NCI-H2029 (cell line): ENCODE measurements at regions not wholly inside any gene's neighbourhood (a gene's known extent, or its start where the extent isn't known, plus 50 kb on each side); places are given as distances from the start of the nearest gene placed in this dataset.
"Not testable (repeated sequence)": the region's sequence is repeated elsewhere in the genome, so short reads cannot be mapped to it uniquely, and the experiment has no call there.

ENCODE experiments used
- DNase-seq: peaks from one replicate; lab custom pipeline; 2025; lab: John Stamatoyannopoulos, UW

DNA sequence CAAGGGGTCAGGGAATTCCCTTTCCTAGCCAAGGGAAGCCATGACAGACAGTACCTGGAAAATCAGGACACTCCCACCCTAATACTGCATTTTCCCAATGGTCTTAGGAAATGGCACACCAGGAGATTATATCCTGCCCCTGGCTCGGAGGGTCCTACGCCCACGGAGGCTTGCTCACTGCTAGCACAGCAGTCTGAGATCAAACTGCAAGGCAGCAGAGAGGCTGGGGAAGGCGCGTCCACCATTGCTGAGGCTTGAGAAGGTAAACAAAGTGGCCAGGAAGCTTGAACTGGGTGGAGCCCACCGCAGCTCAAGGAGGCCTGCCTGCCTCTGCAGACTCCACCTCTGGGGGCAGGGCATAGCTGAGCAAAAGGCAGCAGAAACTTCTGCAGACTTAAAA lies 207.1 kb upstream of the OBI1 start:
- not testable (repeated sequence) for DNase-seq

DNA sequence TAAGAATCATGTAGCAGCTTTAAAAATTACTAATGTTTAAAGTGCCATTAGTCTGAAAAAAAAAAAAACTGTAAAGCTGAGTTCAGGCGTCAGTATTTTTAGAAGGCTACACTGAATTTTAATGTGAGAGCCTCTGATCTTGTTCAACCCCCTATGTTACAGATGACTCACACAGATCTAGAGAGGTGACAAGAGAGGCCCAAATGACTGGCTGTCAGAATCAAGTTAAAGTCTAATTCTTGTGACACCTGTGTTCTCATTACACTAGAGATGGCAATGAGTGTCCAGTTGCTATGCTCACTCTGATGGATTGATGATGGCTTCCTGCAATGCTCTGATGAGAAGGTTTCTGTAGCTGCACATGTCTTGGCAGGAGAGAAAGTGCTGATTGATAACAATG lies 203.5 kb upstream of the OBI1 start:
- no peak for DNase-seq

DNA sequence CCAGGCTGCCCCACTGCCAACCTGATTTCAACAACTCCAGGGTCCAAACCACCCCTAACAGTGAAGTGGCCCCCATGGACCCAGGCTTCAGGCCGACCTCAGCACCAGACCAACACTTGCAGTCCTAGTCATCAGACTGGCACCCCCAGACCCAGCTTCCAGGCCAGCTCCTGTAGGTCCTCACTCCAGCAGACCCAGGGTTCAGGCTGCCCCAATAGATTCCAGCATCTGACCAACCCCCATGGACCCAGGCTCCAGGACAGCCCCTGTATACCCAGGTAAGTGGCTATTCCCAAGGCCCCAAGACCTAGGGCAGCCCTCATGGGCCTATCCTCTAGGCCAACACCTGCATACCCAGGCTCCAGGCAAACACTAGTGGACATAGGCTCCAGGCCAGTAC lies 193.8 kb upstream of the OBI1 start:
- no peak for DNase-seq

DNA sequence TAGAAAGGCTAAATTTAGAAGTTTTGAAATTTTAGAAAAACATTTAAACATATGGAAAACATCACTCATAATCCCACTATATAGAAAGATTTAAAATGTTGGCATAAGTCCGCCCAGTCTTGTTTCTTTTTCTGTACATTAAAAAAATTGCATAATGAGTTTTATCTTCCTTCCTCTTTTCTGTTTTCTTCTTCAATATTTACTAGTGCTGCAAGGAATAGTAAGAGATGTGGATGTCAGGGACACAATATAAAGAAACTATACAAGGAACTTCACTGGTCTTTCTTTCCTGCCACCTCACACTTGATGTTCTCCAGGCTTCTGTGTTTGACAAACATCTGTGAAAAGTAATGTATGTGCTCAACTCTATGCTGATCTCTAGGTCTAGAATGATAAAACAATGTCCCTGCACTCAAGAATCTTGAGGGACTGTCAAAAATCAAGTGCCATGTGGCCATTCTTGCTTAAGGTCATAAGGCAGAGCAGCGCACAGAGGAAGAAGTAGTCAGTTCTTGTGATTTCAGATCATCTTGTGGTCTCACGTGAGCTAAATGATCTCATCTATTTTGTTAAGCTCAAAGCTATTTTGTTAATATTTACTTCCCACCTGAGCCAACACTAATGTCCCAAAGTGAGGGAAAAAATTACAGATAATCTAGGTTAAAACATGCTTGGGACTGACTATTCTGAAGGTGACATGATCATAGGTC lies 186.9 kb upstream of the OBI1 start:
- no peak for DNase-seq

DNA sequence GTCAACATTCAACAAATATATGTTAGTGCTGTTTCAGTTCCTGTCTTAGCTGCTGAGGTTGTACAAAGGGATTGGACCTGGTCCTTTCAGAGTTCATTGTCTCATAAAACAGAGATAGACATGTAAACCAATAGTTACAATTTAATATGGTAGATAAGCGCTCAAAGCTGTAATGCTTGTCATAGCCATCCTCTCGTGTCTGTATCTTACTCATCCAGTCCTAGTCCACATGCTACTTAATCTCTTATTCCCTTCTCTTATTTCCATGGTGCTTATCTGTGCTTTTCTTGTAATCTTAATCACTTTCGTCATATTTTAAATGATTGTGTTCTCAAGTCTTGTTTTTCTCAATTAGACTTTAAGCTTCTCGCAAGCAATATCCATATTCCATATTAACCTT lies 185.2 kb upstream of the OBI1 start:
- no peak for DNase-seq

DNA sequence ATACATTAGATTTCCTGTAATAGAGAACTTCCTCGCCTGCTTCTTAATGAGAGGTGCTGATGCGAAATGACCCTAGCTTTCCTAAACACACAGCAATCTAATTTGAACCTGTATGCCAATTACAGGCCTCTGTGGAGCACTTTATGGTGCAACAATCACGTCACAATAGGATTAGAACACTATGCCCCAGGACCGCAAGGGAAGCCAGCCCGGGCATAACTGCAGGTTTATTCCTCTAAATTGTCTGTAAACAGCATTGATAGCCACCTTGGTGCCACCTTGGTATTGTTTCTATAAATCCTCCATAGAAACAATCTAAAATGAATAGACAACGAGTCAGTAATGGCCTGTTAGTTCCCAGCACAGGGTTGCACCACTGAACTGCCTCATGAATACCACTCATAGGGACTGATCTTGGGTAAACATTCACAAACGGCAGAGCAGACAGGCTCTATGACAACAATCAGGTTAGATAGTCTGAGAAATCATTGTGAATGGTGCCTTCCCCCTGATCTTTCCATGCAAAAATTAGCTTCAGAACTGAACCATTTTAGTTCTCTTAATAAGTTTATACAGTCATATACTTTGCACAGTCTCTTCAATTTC lies 182.5 kb upstream of the OBI1 start:
- DNase-seq = peak; percentile 6

DNA sequence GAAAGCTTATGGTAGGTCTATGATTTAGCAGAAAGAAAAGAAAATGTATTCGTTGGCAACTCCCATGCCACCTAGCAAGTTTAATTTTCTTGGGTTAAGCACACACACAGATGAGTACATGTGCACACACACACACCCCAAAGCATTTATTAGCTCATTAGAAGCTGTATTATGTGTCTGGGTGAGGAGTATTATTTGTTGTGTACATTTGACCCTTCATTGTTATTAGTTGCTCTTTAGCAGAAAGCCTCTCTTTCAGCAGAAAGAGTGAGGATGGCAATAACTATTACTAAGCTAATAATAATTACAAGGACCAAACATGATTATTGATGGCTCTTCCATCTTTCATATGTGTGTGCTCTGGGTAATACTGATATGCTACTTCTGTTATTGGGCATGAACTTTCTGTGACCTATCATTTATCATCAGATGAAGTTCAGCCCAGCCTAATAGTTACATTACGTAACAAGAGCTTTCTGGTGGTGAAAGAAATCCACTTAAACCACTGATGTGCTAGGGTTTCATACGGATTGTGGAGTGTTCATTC lies 177.4 kb upstream of the OBI1 start:
- DNase-seq = no peak

DNA sequence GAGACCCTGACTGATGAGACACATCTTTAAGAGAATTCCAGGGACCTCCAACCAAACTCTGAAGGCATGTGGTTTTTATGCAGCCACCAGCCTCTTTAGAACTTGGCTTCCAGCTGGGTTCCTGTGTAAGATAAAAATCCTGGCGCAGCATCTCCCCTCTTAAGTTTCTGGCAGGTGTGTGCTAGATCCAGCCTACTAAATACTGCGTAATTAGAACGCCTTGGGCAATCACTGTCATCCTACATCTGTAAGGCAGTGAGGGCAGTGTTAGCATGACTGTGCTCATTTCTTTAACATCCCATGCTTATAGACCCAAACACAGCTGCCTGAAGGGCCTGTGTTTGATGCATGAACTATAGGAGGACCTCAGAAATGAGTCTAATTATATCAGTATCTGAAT lies 173.5 kb upstream of the OBI1 start:
- DNase-seq = no peak

DNA sequence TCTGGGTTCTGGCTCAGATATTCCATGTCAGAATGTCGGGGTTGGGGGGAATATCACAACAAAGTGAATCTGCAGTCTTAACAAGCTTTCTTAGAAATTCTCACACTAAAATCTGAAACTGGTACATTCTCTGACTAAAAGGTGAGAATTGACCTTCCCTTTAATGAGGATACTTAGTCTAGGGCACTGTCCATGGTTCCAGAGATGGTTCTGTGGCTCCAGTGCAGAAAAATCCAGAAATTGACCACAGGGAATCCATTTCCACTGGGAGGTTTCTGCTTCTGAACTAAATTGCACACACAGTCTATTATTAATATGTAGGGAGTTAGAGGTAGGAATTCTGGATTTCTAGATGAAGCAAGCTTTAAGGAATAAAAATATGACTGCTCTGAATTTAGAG lies 171.6 kb upstream of the OBI1 start:
- DNase-seq = no peak

DNA sequence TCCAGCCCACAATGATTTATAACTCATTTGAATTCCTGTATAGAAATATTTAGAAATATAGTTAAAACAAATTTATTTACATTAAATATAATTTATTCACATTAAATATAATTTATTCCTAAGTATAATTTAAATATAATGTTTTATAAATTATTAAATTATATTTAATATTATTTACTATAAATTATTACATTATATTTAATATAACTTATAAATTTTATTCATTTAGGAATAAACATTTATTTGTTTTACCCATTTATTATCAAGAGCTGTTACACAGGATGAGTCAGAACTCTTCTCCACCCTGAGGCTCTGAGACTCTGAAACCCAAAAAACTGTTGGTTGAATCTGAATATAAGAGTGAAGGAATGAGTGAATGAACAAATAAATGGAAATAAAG lies 170.9 kb upstream of the OBI1 start:
- DNase-seq = no peak

DNA sequence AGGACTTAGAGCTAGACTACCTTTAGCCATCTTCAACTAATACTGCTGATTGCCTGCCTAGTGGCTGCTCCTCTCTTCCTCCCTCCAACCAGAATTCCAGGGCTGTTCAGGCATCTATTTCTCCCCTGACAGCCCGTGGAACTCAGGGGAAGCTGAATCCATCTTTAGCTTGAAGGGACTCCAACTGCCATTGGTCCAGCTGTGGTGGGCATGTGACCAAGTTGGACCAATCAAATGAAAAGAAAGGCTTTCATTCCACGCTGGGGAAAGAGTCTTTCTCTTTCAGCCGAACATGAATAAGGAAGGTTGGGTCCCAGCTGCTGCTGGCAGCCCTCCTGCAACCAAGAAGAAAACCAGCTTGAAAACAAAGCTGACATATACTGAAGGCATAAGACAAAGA lies 168.5 kb upstream of the OBI1 start:
- no peak for DNase-seq

DNA sequence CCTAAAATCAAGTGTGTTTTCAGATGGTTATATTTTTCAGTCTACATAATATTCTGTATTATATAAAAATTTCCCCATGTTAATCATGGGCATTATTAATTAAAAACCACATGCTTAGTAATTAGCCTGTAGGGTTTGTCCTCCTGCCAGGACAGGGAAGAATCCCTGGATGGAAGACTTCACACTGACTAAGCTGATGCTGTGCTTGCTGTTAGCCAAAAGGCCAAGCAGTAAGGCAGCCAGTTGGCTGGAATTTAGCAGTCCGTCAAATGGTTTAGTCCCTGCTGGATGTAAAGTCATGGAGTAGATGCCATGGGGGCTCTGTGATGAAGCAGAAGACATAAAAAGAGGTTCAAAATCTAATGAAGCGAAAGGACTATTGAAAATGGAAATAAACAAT lies 168.0 kb upstream of the OBI1 start:
- DNase-seq = no peak

DNA sequence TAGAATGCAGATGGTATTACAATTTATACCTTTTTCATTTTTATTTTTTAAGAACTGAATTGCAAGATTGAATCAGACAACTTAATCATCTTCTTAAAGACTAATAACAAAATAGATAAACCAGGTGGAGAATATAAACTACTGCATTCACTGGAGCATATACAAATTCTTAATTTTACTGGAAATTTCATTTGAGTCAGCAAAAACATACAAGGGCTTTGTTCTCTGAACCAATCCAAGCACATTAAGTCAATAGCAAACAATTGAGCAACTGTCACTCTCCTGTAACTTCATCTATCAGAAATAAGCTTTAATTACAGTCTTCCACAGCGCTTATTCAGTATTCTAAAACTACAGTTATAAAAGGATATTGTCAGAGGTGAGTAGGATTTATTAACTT lies 167.4 kb upstream of the OBI1 start:
- no peak for DNase-seq

DNA sequence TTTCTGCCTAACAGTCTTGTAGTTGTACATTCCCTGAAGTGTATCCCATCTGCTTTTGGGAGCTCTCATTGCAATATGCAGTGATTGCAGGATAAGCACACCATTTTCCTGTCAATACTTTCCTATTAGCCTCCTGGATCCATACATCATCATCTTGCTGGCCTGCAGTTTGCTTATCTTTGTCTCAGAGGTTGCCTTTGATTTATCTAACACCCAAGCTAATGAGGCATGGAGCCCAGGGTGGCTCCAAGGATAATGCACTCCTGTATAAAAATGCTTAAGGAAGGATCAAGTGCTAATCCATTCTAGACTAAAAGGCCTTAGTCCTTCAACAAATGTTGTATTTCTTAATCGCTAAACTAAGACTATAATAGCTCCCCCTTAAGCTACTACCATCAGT lies 161.6 kb upstream of the OBI1 start:
- no peak for DNase-seq

DNA sequence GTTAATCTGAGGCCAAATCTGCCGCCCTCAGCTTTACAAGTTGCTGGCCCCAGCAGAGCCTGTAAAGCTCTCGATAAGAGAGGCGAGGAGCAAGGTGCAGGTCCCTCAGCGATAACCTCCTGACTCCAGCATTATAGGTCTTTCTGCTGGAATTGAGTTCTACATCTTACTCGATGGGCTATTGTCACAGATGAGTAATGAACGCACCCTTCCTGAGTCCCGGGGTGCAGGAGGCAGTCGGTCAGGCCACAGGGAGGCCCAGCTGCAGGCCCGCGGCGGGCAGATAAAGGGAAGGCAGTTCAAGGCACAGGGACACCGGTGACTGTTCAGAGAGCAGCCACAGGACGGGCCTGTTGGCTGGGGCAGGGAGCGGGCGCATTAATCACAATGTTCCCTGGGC lies 157.6 kb upstream of the OBI1 start:
- no peak for DNase-seq

DNA sequence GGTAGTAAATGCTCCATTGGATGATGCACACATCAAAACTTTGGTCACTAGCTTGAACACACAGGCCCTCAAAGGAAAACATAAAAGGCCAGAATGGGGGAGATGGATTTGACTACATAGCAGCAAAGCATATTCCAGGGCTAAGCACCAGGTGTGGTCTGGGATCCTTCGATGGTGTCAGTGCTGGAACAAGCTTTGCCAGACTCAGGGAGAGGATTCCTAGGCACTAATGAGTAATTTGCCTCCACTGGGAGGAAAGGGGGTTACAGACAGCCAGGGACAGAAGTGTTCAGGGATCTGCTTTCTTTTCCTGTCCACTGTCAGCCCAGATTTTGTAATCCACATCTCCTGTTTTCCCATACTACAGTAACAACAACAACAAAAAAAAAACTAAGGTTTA lies 157.2 kb upstream of the OBI1 start:
- no peak for DNase-seq

DNA sequence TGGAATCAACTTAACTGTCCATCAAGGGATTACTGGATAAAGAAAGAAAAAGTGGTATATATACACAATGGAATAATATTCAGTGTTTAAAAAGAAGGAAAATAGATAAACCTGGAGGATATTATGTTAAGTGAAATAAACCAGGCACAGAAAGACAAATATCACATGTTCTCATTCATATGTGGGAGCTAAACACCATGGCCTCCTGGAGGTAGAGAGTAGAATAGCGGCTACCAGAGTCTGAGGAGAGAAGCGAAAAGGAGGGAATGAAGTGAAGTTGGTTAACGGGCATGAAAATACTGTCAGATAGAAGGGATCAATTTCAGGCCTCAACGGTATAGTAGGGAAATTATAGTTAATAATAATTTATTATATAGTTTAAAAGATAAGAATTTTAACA lies 147.5 kb upstream of the OBI1 start:
- DNase-seq = no peak

DNA sequence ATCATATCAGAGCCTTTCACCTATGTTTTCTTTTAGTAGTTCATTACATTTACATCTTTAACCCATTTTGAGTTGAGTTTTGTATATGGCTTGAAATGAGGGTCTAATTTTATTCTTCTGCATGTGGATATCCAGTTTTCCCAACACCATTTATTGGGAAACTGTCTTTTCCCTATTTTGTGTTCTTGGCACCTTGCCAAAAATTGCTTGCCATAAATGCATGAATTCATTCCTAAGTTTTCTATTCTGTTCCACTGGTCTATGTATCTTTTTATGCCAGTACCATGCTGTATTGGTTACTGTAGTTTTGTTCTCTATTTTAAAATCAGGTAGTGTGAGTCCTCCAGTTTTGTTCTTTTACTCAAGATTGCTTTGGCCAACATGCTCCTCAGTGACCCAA lies 144.0 kb upstream of the OBI1 start:
- DNase-seq = no peak

DNA sequence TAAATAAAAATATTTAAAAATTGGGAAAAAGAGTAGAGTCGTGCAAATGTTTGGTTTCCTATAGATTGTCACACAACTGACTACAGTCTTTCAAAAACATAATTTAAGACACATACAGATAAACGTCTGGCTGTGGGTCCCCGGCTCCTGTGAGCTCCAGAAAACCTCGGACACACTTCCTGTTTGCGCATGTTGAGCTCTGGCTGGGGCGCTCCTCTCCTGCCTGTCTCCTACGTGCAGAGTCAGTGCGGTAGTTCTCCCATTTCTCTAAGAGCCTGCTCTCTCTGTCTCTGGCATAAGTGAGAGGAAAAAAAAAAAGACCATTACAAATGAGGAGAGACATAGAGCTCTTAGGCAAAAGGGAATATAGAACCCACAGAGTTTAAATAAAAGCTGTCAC lies 128.2 kb upstream of the OBI1 start:
- no peak for DNase-seq

DNA sequence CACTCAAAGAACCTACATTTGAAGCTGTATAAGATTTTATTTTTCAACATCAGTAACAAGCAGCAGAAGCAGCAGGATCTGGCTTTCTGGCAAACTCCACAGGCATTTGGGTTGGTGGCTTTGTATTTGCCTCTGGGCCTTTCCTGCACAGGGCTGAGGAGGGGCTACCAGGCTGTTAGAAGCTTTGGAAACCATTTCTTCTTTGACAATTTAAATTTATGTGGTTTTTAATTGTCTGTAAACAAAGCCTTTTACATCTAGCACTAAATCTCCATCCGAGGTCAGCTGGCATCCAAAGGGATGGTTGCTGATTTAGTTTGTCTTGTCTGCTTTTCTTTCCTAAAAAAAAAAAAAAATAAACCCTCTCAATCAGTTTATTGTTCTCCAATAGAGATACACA lies 127.5 kb upstream of the OBI1 start:
- no peak for DNase-seq

DNA sequence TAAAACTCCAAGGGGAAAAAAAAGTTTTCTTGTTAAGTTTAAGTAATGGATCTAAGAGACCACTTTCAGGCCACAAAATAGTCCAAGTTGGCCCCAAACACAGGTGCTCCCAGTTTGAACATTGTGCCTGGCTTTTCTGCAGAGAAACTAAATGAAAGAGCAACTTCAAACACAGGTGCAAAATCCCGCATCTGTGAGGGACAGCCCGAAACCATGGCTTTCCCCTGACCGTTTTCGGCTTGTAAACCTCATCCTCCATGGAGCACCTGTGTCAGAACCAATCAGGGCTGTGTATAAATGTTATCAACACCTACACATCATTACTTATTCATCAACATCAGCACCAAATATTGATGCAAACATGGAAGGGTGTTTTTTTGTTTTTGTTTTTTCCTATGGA lies 126.8 kb upstream of the OBI1 start:
- no peak for DNase-seq

DNA sequence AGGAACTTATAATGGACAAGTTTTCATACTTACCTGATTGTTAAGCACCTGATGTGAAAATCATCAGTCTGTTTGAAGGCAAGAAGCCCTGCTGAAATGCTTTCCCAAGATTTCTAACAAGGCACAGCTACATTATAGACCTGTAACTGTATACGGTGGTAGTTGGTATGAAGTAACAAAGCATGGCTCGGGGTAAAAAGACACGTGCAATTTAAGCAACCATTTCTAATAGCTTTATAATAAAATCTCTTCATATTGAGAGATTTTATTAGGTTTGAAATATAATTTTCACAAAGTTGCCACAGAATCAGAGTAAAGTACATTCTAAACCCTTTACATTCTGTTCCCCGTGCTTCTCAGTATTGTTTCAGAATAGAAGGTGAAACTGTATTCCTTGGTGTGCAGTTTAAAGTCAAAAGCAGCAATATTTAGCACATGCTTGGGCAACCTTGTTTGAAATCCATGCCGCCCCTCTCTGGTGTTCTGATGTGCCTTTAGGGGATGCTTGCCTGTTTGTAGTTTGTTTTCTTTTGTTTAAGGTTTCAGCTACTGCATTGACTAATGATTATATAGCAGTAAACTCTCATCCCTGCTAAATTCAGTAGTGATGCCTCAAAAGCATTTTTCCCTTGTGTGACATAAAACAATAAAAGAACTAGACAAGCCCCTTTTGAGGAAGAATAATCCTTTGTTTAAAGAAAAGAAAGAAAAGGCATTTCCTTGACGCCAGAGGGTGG lies 125.2 kb upstream of the OBI1 start:
- no peak for DNase-seq

DNA sequence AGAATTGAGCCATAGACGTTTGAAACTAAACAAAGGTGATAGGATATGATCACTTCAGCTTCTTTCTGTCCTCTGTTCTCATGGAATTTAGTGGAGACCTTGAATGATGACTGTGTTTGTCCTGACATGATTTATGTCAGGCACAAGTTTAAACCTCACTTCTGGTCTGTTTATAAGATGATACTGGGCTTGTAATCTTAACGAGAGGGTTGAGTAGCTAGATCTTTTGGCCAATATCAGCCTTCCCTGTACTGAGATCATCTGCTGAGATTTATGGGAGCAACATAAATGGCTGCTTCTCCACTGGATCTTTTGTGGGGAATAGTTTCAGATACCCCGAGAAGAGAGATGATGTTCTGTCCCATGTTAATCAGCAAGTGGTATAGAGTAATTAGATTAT lies 121.8 kb upstream of the OBI1 start:
- DNase-seq = no peak
